Activated CD4-positive, alpha-beta memory T cell treated with anti-CD3 and anti-CD28 coated beads for 36 hours (primary cell): ENCODE measurements at regions not wholly inside any gene's neighbourhood (a gene's known extent, or its start where the extent isn't known, plus 50 kb on each side); places are given as distances from the start of the nearest gene placed in this dataset.

Experiments
- CTCF ChIA-PET: fragments of 350-600 bp; sonication (Branson Sonifier 250); formaldehyde crosslinking; loops from one replicate; lab custom pipeline; 2021; ENCODE audit warnings: antibody characterized with exemption, inconsistent platforms; lab: Charles Lee
- POLR2A ChIA-PET: fragments of 350-600 bp; sonication (Branson Sonifier 250); formaldehyde crosslinking; loops from one replicate; lab custom pipeline; 2021; ENCODE audit warnings: antibody characterized with exemption; lab: Charles Lee
- DNase-seq: peaks from one replicate; pipeline ENCODE4 v3.0.0-alpha.2; 2020
- H3K27ac Mint-ChIP-seq: one replicate; pipeline ENCODE4 v1.8.0; 2021; ENCODE audit warnings: mixed read lengths
- H3K27me3 Mint-ChIP-seq: one replicate; pipeline ENCODE4 v1.8.0; 2021; ENCODE audit warnings: mixed read lengths
- H3K36me3 Mint-ChIP-seq: one replicate; pipeline ENCODE4 v1.8.0; 2021; ENCODE audit warnings: mixed read lengths
- H3K4me1 Mint-ChIP-seq: one replicate; pipeline ENCODE4 v1.8.0; 2021; ENCODE audit warnings: low read depth, mixed read lengths
- H3K4me3 Mint-ChIP-seq: one replicate; pipeline ENCODE4 v1.8.0; 2021; ENCODE audit warnings: mild to moderate bottlenecking, mixed read lengths
- H3K9me3 Mint-ChIP-seq: one replicate; pipeline ENCODE4 v1.8.0; 2021; ENCODE audit warnings: mixed read lengths
- intact Hi-C: fragments of 100-400 bp; cut with micrococcal nuclease; formaldehyde crosslinking; loops from one replicate; pipeline ENCODE4 v1.15.1; 2023

DNA sequence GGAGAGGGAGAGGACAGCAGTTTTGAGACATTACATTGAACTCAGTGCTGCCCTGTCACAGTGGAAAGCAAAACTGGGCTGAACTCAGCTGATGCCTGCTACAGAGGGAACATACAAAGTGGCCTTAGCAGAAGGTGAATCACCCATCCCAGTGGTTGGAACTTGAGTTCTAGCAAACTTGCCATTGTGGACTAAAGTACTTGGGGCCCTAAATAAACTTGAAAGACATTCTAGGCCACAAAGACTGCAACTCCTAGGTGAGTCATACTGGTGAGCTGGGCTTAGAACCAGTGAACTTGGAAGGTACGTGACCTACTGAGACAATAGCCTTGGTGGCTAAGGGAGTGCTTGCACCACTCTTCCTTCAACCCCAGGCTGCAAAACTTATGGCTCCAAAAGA is 155.7 kb upstream of the RIOK2 start:
- ChIA-PET CTCF (no interaction called here), POLR2A (no interaction called here)
- no peaks in the 10 kb centered on the region for H3K4me1 Mint-ChIP-seq

GRCh38 chr5:97355775-97356174 is 172.7 kb upstream of the RIOK2 start:
- H3K36me3 Mint-ChIP-seq = peaks cover 2% of the 10 kb centered on the region
- H3K9me3 Mint-ChIP-seq = peaks cover 23% of the 10 kb centered on the region
- DNase-seq = no peak
- intact Hi-C loops = no loop called here
- H3K4me3 Mint-ChIP-seq = no peak overlapping the region
- no peaks in the 10 kb centered on the region for H3K27me3 Mint-ChIP-seq
- ChIA-PET CTCF (no interaction called here), POLR2A (no interaction called here)
- no peaks in the 10 kb centered on the region for H3K4me1 Mint-ChIP-seq
- no peak overlapping the region for H3K27ac Mint-ChIP-seq

More for the DNA sequence above, 155.7 kb upstream of the RIOK2 start:
- peaks cover 28% of the 10 kb centered on the region for H3K9me3 Mint-ChIP-seq
- peaks cover 1% of the 10 kb centered on the region for H3K27me3 Mint-ChIP-seq
- no peak overlapping the region for H3K27ac Mint-ChIP-seq
- intact Hi-C loops = no loop called here
- no peak overlapping the region for H3K4me3 Mint-ChIP-seq
- no peaks in the 10 kb centered on the region for H3K36me3 Mint-ChIP-seq
- no peak for DNase-seq

GRCh38 chr5:97363577-97363976 is 180.5 kb upstream of the RIOK2 start:
- H3K27ac Mint-ChIP-seq = no peak overlapping the region
- POLR2A ChIA-PET = no interaction called here
- DNase-seq = no peak
- H3K9me3 Mint-ChIP-seq = peaks cover 5% of the 10 kb centered on the region
- H3K4me1 Mint-ChIP-seq = no peaks in the 10 kb centered on the region
- intact Hi-C loops = no loop called here
- no peaks in the 10 kb centered on the region for H3K36me3 Mint-ChIP-seq
- H3K27me3 Mint-ChIP-seq = no peaks in the 10 kb centered on the region
- H3K4me3 Mint-ChIP-seq = no peak overlapping the region
- CTCF ChIA-PET = interaction anchor here (0.6 kb wide), 1 partner anchor 133 kb away, joined by 4 read pairs; no protein-coding TSS in a partner anchor

GRCh38 chr5:97364731-97365130 is 181.7 kb upstream of the RIOK2 start:
- H3K9me3 Mint-ChIP-seq = peaks cover 5% of the 10 kb centered on the region
- H3K27me3 Mint-ChIP-seq = no peaks in the 10 kb centered on the region
- H3K27ac Mint-ChIP-seq = no peak overlapping the region
- intact Hi-C loops = no loop called here
- CTCF ChIA-PET = no interaction called here
- DNase-seq = no peak
- H3K4me1 Mint-ChIP-seq = no peaks in the 10 kb centered on the region
- no peak overlapping the region for H3K4me3 Mint-ChIP-seq
- no peaks in the 10 kb centered on the region for H3K36me3 Mint-ChIP-seq
- POLR2A ChIA-PET = no interaction called here

DNA sequence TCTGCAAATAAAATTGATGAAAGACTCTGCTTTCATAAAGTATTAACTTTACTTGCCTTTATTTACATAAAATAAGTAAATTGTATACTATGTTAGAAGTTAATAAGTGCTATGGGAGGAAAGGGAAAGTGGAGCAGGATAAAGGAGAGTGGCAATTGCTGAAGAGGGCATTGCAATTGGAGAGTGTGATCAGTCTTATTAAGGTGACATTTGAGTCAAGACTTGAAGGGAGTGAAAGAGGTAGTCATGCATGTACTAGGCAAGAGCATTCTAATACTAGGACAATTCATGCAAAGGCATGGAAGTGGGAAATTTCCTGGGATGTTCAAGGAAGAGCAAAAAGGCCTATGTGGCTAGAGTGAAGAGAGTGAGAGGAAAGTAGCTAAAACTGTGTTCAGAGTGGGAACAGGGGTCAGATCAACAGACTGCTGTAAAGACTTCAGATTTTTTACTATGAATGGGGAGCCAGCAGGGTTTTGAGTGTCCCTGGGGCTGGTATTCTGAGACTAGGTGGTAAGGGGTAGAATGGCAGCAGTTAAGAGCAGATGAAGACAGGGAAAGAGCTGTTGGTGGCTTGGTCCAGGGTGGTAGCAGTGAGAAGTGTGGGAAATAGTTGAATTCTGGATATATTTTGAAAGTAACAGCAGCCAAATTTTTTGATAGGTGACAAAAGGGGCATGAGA is 182.3 kb upstream of the RIOK2 start:
- Mint-ChIP-seq H3K27ac (no peak overlapping the region), H3K27me3 (no peaks in the 10 kb centered on the region), H3K4me3 (no peak overlapping the region), H3K4me1 (no peaks in the 10 kb centered on the region), H3K36me3 (no peaks in the 10 kb centered on the region), H3K9me3 (peaks cover 5% of the 10 kb centered on the region)
- CTCF ChIA-PET = no interaction called here
- POLR2A ChIA-PET = no interaction called here
- intact Hi-C loops = no loop called here
- DNase-seq = no peak

- no peaks in the 10 kb centered on the region for H3K4me1 Mint-ChIP-seq
- no peaks in the 10 kb centered on the region for H3K27me3 Mint-ChIP-seq
- ChIA-PET CTCF (no interaction called here), POLR2A (no interaction called here)
- no peak for DNase-seq
- intact Hi-C loops = no loop called here
- no peak overlapping the region for H3K4me3 Mint-ChIP-seq
- H3K27ac Mint-ChIP-seq = no peak overlapping the region
- peaks cover 5% of the 10 kb centered on the region for H3K9me3 Mint-ChIP-seq
- H3K36me3 Mint-ChIP-seq = no peaks in the 10 kb centered on the region
Observed at GRCh38 chr5:97365918-97366317, 182.9 kb upstream of the RIOK2 start.

GRCh38 chr5:97375959-97376358 is 192.9 kb upstream of the RIOK2 start:
- Mint-ChIP-seq H3K27me3 (no peaks in the 10 kb centered on the region), H3K27ac (no peak overlapping the region), H3K9me3 (peaks cover 7% of the 10 kb centered on the region), H3K36me3 (no peaks in the 10 kb centered on the region), H3K4me3 (no peak overlapping the region), H3K4me1 (no peaks in the 10 kb centered on the region)
- POLR2A ChIA-PET = no interaction called here
- no peak for DNase-seq
- CTCF ChIA-PET = no interaction called here
- intact Hi-C loops = no loop called here

DNA sequence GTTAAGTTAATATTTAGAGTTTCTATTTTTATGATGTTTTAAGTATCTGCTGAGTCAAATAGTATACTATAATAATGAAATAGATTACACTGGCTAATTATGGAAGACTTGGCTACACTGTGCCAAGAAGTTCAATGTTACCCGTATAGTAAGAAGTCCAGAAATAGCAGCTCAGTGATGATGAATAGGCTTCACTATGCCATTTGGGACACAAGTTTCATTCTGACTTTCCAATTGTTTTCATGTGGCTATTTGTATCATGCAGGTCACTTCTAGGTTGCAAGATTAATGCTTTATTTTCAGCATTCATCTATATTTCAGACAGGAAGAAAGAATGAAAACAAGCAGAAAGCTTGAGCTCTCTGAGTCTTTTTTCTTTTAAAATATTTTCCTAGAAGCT is 194.5 kb upstream of the RIOK2 start:
- POLR2A ChIA-PET = no interaction called here
- no peak overlapping the region for H3K27ac Mint-ChIP-seq
- CTCF ChIA-PET = no interaction called here

GRCh38 chr5:97383996-97384395 is 200.9 kb upstream of the RIOK2 start:
- Mint-ChIP-seq H3K9me3 (peaks cover 3% of the 10 kb centered on the region), H3K36me3 (no peaks in the 10 kb centered on the region), H3K4me3 (no peak overlapping the region), H3K27me3 (no peaks in the 10 kb centered on the region), H3K4me1 (no peaks in the 10 kb centered on the region), H3K27ac (no peak overlapping the region)
- CTCF ChIA-PET = no interaction called here
- DNase-seq = no peak
- POLR2A ChIA-PET = no interaction called here
- intact Hi-C loops = no loop called here

More for the DNA sequence above, 194.5 kb upstream of the RIOK2 start:
- no peaks in the 10 kb centered on the region for H3K36me3 Mint-ChIP-seq
- intact Hi-C loops = no loop called here
- no peak overlapping the region for H3K4me3 Mint-ChIP-seq
- H3K27me3 Mint-ChIP-seq = no peaks in the 10 kb centered on the region
- no peaks in the 10 kb centered on the region for H3K4me1 Mint-ChIP-seq
- no peak for DNase-seq
- peaks cover 2% of the 10 kb centered on the region for H3K9me3 Mint-ChIP-seq

- ChIA-PET POLR2A (no interaction called here), CTCF (no interaction called here)
- Mint-ChIP-seq H3K4me3 (no peak overlapping the region), H3K4me1 (no peaks in the 10 kb centered on the region), H3K27ac (no peak overlapping the region), H3K27me3 (no peaks in the 10 kb centered on the region), H3K36me3 (no peaks in the 10 kb centered on the region), H3K9me3 (peaks cover 3% of the 10 kb centered on the region)
- intact Hi-C loops = no loop called here
- DNase-seq = no peak
Observed at GRCh38 chr5:97388794-97389193, 205.7 kb upstream of the RIOK2 start.

DNA sequence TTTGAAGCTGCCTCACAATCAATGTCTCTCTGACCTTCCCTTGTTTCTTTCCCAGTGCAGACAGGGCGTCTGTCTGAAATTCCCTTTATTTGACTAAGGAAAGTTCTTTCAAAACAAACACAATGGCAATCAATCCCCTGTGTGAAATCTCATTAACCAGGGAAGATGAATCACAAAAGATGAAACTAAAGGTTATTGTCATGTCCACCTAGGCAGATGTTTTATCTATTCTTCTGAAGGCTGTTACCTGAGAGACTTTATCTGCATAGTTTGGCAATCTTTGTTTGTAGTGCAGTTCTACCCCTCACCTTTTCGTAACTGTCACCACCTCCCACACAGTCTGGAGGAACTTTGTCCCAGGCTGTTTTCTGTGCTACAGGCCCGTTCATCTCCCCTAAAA is 217.5 kb upstream of the RIOK2 start:
- H3K36me3 Mint-ChIP-seq = no peaks in the 10 kb centered on the region
- no peak overlapping the region for H3K27ac Mint-ChIP-seq
- no peak overlapping the region for H3K4me3 Mint-ChIP-seq
- CTCF ChIA-PET = interaction anchor here (0.5 kb wide), 1 partner anchor 264 kb away, joined by 3 read pairs; no protein-coding TSS in a partner anchor
- intact Hi-C loops = no loop called here
- H3K27me3 Mint-ChIP-seq = no peaks in the 10 kb centered on the region
- DNase-seq = no peak
- POLR2A ChIA-PET = no interaction called here
- no peaks in the 10 kb centered on the region for H3K9me3 Mint-ChIP-seq
- H3K4me1 Mint-ChIP-seq = no peaks in the 10 kb centered on the region

DNA sequence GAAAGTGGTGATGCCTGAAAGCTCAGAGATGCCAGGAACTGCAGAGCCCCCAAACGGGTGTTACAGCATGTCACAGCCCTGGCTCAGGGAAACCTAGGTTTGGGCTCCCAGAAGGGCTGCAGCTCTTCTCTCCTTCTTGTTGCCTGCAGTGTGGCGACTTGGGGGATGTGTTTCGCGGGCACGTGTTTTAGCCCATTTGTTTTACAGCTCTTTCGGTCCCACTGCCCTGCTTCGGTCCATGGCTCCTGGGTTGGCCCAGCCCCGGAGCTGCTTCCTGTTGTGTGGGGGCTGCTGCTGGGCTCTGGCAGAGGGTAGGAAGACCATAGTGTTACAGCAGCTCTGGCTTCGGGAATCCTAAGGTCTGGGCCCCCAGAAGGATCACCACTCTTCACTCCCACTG is 222.9 kb upstream of the RIOK2 start:
- DNase-seq = no peak
- Mint-ChIP-seq H3K36me3 (no peaks in the 10 kb centered on the region), H3K27me3 (no peaks in the 10 kb centered on the region), H3K4me3 (no peak overlapping the region), H3K27ac (no peak overlapping the region), H3K9me3 (no peaks in the 10 kb centered on the region), H3K4me1 (no peaks in the 10 kb centered on the region)
- intact Hi-C loops = no loop called here
- CTCF ChIA-PET = no interaction called here
- POLR2A ChIA-PET = no interaction called here

DNA sequence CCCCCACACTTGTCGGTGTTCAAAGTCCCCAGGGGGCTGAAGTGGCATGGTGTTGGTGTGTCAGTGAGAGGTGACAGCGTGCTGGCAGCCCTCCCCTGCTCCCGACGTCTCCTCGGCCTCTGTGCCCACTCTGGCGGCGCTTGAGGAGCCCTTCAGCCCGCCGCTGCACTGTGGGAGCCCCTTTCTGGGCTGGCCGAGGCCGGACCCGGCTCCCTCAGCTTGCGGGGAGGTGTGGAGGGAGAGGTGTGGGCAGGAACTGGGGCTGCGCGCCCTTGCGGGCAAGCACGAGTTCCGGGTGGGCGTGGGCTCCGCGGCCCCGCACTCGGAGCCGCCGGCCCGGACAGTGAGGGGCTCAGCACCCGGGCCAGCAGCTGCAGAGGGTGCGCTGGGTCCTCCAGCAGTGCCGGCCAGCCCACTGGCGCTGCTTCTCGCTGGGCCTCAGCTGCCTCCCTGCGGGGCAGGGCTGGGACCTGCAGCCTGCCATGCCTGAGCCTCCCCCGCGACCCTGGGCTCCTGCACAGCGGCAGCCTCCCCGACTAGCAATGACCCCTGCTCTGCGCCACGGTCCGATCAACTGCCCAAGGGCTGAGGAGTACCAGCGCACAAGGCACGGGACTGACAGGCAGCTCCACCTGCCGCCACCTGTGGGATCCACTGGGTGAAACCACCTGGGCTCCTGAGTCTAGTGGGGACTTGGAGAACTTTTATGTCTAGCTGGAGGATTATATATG is 224.1 kb upstream of the RIOK2 start:
- no peaks in the 10 kb centered on the region for H3K4me1 Mint-ChIP-seq
- ChIA-PET CTCF (no interaction called here), POLR2A (no interaction called here)
- H3K4me3 Mint-ChIP-seq = no peak overlapping the region
- intact Hi-C loops = no loop called here
- H3K27ac Mint-ChIP-seq = no peak overlapping the region
- no peaks in the 10 kb centered on the region for H3K27me3 Mint-ChIP-seq
- no peak for DNase-seq
- no peaks in the 10 kb centered on the region for H3K36me3 Mint-ChIP-seq
- no peaks in the 10 kb centered on the region for H3K9me3 Mint-ChIP-seq
